ENCODE measurements at regions not wholly inside any gene's neighbourhood (a gene's known extent, or its start where the extent isn't known, plus 50 kb on each side); places are given as distances from the start of the nearest gene placed in this dataset.

DNA sequence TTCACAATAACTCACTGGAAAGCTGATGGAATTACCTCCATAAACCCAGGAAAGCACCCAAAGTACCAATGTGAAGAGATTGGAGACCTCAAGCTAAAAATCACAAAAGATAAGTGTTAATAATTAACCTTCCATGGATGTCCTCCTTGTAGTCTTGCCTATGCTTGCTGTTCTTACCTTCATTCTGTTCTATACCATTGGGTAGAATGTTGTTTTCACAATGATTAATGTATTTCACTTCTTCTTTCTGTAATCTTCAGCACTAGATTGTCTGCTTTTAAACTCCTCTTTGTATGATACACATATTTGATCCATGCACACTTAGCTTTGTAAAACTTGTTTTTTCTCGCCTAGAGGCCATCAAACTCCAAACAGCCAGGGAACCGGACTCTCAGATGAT is 570.3 kb downstream of the RAPGEF2 start:
- Histone ChIP-seq H3K9me3 (ENCODE audit: control insufficient read depth in 4 of 4, insufficient read depth in 3 of 4, low read length in 3 of 4) (peaks cover 0 to 2% (median 0%) of the 10 kb centered on the region in 4 donors), H3K27me3 (ENCODE audit: control insufficient read depth in 3 of 3, insufficient read depth in 3 of 3, low read length in 2 of 3) (no peaks in the 10 kb centered on the region)

DNA sequence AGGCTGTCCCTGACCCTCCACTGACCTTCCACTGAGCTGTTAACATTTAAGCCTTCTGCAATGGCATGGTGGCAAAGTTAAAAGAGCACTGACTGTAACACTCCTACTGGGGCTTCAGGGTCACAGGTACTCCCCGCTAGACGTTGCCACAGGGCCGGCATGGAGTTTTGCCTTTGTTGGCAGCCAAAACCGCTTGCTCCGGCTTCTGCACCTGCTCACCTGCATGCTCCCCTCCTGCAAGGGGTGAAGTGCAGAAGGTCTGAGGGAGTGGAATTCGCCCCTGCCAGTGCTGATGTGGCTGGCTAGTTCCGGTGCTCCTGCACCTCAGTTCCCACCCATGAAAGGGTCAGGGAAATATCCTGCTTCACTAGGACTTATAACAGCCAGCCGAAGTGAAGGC is 571.4 kb downstream of the RAPGEF2 start:
- no peak for ATAC-seq (ENCODE audit: insufficient read depth, low FRiP score)
- Histone ChIP-seq H3K36me3 (ENCODE audit: control insufficient read depth in 4 of 4, insufficient read depth in 4 of 4, low read length in 4 of 4) (no peaks in the 10 kb centered on the region), H3K4me3 (no peak overlapping the region), H3K9ac (ENCODE audit: insufficient read depth in 1 of 2, low read length in 2 of 2) (no peak overlapping the region), H3K4me1 (ENCODE audit: control insufficient read depth in 5 of 5, insufficient read depth in 5 of 5, low read length in 5 of 5) (no peaks in the 10 kb centered on the region), H3K27ac (ENCODE audit: low read depth in 1 of 2, low read length in 1 of 2) (no peak overlapping the region), H3K27me3 (ENCODE audit: control insufficient read depth in 3 of 3, insufficient read depth in 3 of 3, low read length in 2 of 3) (no peaks in the 10 kb centered on the region), H3K9me3 (ENCODE audit: control insufficient read depth in 4 of 4, insufficient read depth in 3 of 4, low read length in 3 of 4) (peaks cover 0 to 2% (median 0%) of the 10 kb centered on the region in 4 donors)
- no peak for DNase-seq
- WGBS, 2 donors, result 84 to 88% methylated on average over 8 of the region's 8 CpGs
- TF ChIP-seq, protein P1, sequence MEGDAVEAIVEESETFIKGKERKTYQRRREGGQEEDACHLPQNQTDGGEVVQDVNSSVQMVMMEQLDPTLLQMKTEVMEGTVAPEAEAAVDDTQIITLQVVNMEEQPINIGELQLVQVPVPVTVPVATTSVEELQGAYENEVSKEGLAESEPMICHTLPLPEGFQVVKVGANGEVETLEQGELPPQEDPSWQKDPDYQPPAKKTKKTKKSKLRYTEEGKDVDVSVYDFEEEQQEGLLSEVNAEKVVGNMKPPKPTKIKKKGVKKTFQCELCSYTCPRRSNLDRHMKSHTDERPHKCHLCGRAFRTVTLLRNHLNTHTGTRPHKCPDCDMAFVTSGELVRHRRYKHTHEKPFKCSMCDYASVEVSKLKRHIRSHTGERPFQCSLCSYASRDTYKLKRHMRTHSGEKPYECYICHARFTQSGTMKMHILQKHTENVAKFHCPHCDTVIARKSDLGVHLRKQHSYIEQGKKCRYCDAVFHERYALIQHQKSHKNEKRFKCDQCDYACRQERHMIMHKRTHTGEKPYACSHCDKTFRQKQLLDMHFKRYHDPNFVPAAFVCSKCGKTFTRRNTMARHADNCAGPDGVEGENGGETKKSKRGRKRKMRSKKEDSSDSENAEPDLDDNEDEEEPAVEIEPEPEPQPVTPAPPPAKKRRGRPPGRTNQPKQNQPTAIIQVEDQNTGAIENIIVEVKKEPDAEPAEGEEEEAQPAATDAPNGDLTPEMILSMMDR (IDR thresholded peaks at IDR 0.05; ENCODE audit: control extremely low read depth, extremely low read depth), result no peak

More for the DNA sequence above, 570.3 kb downstream of the RAPGEF2 start:
- Histone ChIP-seq H3K9ac (ENCODE audit: insufficient read depth in 1 of 2, low read length in 2 of 2) (no peak overlapping the region), H3K4me1 (ENCODE audit: control insufficient read depth in 5 of 5, insufficient read depth in 5 of 5, low read length in 5 of 5) (no peaks in the 10 kb centered on the region), H3K36me3 (ENCODE audit: control insufficient read depth in 4 of 4, insufficient read depth in 4 of 4, low read length in 4 of 4) (no peaks in the 10 kb centered on the region), H3K27ac (ENCODE audit: low read depth in 1 of 2, low read length in 1 of 2) (no peak overlapping the region), H3K4me3 (no peak overlapping the region)
- DNase-seq, result no peak
- TF ChIP-seq, protein P1 (IDR thresholded peaks at IDR 0.05; ENCODE audit: control extremely low read depth, extremely low read depth), result no peak
- ATAC-seq (ENCODE audit: insufficient read depth, low FRiP score), result no peak
- WGBS, 2 donors, result 82 to 92% methylated on average over 2 of the region's 2 CpGs

DNA sequence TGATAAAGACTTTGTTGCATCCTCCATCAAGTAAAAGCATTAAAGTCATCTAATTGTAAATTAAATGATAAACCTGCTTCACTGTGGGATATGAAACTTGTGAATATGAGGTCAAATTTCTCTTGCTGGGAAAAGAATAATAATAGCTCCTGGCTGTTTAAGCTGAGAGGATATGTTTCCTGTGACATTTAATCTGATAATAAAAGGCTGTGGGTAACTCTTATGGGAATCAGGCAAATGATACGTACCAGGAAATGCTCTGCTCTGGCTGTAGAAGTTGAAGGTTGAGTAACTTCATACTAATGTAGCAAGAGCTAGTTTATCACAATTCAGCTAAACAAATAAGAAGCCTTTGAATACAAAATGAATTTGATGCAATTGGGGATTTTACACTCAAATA is 574.6 kb downstream of the RAPGEF2 start:
- 44 to 46% methylated on average over 1 of the region's 1 CpG for WGBS, 2 donors
- Histone ChIP-seq H3K9me3 (ENCODE audit: control insufficient read depth in 4 of 4, insufficient read depth in 3 of 4, low read length in 3 of 4) (peaks cover 0 to 2% (median 0%) of the 10 kb centered on the region in 4 donors), H3K27ac (ENCODE audit: low read depth in 1 of 2, low read length in 1 of 2) (no peak overlapping the region), H3K4me3 (no peak overlapping the region), H3K4me1 (ENCODE audit: control insufficient read depth in 5 of 5, insufficient read depth in 5 of 5, low read length in 5 of 5) (no peaks in the 10 kb centered on the region), H3K9ac (ENCODE audit: insufficient read depth in 1 of 2, low read length in 2 of 2) (no peak overlapping the region), H3K36me3 (ENCODE audit: control insufficient read depth in 4 of 4, insufficient read depth in 4 of 4, low read length in 4 of 4) (no peaks in the 10 kb centered on the region), H3K27me3 (ENCODE audit: control insufficient read depth in 3 of 3, insufficient read depth in 3 of 3, low read length in 2 of 3) (no peaks in the 10 kb centered on the region)
- ATAC-seq (ENCODE audit: insufficient read depth, low FRiP score) (no peak), DNase-seq (no peak)
- TF ChIP-seq, protein P1 (IDR thresholded peaks at IDR 0.05; ENCODE audit: control extremely low read depth, extremely low read depth), result no peak

DNA sequence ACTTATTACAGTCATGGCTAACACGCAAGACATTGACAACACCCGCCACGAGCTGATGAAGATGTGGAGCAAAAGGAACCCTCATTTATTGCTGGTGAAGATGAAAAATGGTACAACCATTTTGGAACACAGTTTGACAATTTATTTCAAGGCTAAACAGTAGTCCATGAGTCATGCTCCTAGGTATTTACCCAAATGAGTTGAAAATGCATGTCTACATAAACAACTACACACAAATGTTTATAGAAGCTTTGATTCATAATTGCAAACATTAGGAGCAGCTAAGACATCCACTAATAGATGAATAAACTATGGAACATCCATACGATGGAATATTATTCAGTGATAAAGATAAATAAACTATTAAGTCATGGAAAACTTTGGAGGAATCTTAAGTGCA is 580.1 kb downstream of the RAPGEF2 start:
- TF ChIP-seq, protein P1 (IDR thresholded peaks at IDR 0.05; ENCODE audit: control extremely low read depth, extremely low read depth), result no peak
- no peak overlapping the region for H3K9ac ChIP-seq (ENCODE audit: insufficient read depth in 1 of 2, low read length in 2 of 2)
- ATAC-seq (ENCODE audit: insufficient read depth, low FRiP score) (no peak), DNase-seq (no peak)
- WGBS, 2 donors, result 83 to 89% methylated on average over 4 of the region's 4 CpGs
- no peak overlapping the region for H3K4me3 ChIP-seq
- H3K27ac ChIP-seq (ENCODE audit: low read depth in 1 of 2, low read length in 1 of 2), result no peak overlapping the region
- no peaks in the 10 kb centered on the region for H3K36me3 ChIP-seq (ENCODE audit: control insufficient read depth in 4 of 4, insufficient read depth in 4 of 4, low read length in 4 of 4)
- H3K27me3 ChIP-seq (ENCODE audit: control insufficient read depth in 3 of 3, insufficient read depth in 3 of 3, low read length in 2 of 3), result no peaks in the 10 kb centered on the region
- peaks cover 0 to 5% (median 0%) of the 10 kb centered on the region in 5 donors for H3K4me1 ChIP-seq (ENCODE audit: control insufficient read depth in 5 of 5, insufficient read depth in 5 of 5, low read length in 5 of 5)
- no peaks in the 10 kb centered on the region for H3K9me3 ChIP-seq (ENCODE audit: control insufficient read depth in 4 of 4, insufficient read depth in 3 of 4, low read length in 3 of 4)

Measured in lung (tissue), 11 donors.